Suprapubic skin (tissue), 4 donors: ENCODE measurements at regions not wholly inside any gene's neighbourhood (a gene's known extent, or its start where the extent isn't known, plus 50 kb on each side); places are given as distances from the start of the nearest gene placed in this dataset.
"Not testable (repeated sequence)": the region's sequence is repeated elsewhere in the genome, so short reads cannot be mapped to it uniquely, and the experiment has no call there.

Experiments used
- DNase-seq, 2 donors: peaks; one replicate each; pipeline ENCODE4 v3.0.0-alpha.2; 2019; ENCODE audit warnings: low spot score in 2 of 2
- H3K27ac ChIP-seq: fragments of 200-600 bp; sonication (generic); one replicate; pipeline ENCODE4 v1.5.1; 2019
- H3K27me3 ChIP-seq: fragments of 200-600 bp; sonication (generic); one replicate; pipeline ENCODE4 v1.5.1; 2019
- H3K36me3 ChIP-seq: fragments of 200-600 bp; sonication (generic); one replicate; pipeline ENCODE4 v1.5.1; 2019
- H3K4me1 ChIP-seq: fragments of 200-600 bp; sonication (generic); one replicate; pipeline ENCODE4 v1.5.1; 2019
- H3K4me3 ChIP-seq: fragments of 200-600 bp; sonication (generic); one replicate; pipeline ENCODE4 v1.5.1; 2019; ENCODE audit warnings: mild to moderate bottlenecking
- H3K9me3 ChIP-seq: fragments of 200-600 bp; sonication (generic); one replicate; pipeline ENCODE4 v1.5.1; 2019
- EP300 ChIP-seq: sonication (generic); formaldehyde crosslinking; IDR thresholded peaks from one replicate; pipeline ENCODE4 v1.6.1; 2017; ENCODE audit warnings: antibody characterized with exemption
- POLR2A ChIP-seq, 2 donors: fragments of 450-650 bp; IDR thresholded peaks; one replicate each; pipeline ENCODE4 v1.6.1; 2017; ENCODE audit warnings: antibody characterized with exemption in 2 of 2, mild to moderate bottlenecking in 2 of 2, moderate library complexity in 2 of 2
- POLR2AphosphoS5 ChIP-seq, 3 donors: sonication (generic); formaldehyde crosslinking; IDR thresholded peaks; one replicate each; pipeline ENCODE4 v1.6.1; 2017; ENCODE audit warnings: antibody characterized with exemption in 3 of 3
- WGBS: methylation state at CpG from one replicate; pipeline ENCODE4 v1.1.5; 2018; 5-methylcytosine and 5-hydroxymethylcytosine counted together
- TF ChIP-seq, protein P1 (sequence below), 2 donors: fragments of 200-600 bp in 1 of 2; fragments of 450-650 bp in 1 of 2; sonication (generic) in 1 of 2; IDR thresholded peaks; one replicate each; pipeline ENCODE4 v1.5.1; 2016 to 2019; ENCODE audit warnings: antibody characterized with exemption in 2 of 2, mild to moderate bottlenecking in 1 of 2, moderate library complexity in 1 of 2

DNA sequence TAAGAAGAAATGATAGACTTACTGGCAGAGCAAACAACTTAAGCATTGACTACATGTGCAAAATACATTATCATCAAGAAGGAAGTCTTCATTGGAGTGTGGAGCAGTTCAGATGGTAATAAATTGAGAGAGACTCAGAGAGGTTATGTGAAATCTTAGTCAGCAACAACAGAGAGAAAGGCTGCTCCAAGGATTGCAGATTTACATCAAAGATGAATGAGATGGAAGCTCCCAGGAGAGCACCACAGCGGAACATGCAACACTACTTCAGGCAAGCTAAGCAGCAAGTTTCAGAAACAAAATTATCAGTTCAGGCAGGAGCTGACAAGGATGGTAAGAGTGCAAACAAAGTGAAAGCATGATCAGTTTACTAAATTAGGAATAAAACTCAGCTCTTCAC, 882.3 kb downstream of the LRFN5 start:
- H3K9me3 ChIP-seq: no peaks in the 10 kb centered on the region
- H3K27ac ChIP-seq: no peak overlapping the region
- H3K27me3 ChIP-seq: no peaks in the 10 kb centered on the region
- H3K36me3 ChIP-seq: no peaks in the 10 kb centered on the region
- 75% methylated on average over 1 of the region's 1 CpG for WGBS
- H3K4me1 ChIP-seq: no peaks in the 10 kb centered on the region
- no peak for TF ChIP-seq POLR2A (IDR thresholded peaks at IDR 0.05)
- TF ChIP-seq, protein P1, sequence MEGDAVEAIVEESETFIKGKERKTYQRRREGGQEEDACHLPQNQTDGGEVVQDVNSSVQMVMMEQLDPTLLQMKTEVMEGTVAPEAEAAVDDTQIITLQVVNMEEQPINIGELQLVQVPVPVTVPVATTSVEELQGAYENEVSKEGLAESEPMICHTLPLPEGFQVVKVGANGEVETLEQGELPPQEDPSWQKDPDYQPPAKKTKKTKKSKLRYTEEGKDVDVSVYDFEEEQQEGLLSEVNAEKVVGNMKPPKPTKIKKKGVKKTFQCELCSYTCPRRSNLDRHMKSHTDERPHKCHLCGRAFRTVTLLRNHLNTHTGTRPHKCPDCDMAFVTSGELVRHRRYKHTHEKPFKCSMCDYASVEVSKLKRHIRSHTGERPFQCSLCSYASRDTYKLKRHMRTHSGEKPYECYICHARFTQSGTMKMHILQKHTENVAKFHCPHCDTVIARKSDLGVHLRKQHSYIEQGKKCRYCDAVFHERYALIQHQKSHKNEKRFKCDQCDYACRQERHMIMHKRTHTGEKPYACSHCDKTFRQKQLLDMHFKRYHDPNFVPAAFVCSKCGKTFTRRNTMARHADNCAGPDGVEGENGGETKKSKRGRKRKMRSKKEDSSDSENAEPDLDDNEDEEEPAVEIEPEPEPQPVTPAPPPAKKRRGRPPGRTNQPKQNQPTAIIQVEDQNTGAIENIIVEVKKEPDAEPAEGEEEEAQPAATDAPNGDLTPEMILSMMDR (IDR thresholded peaks at IDR 0.05): no peak
- no peak for DNase-seq
- no peak overlapping the region for H3K4me3 ChIP-seq

DNA sequence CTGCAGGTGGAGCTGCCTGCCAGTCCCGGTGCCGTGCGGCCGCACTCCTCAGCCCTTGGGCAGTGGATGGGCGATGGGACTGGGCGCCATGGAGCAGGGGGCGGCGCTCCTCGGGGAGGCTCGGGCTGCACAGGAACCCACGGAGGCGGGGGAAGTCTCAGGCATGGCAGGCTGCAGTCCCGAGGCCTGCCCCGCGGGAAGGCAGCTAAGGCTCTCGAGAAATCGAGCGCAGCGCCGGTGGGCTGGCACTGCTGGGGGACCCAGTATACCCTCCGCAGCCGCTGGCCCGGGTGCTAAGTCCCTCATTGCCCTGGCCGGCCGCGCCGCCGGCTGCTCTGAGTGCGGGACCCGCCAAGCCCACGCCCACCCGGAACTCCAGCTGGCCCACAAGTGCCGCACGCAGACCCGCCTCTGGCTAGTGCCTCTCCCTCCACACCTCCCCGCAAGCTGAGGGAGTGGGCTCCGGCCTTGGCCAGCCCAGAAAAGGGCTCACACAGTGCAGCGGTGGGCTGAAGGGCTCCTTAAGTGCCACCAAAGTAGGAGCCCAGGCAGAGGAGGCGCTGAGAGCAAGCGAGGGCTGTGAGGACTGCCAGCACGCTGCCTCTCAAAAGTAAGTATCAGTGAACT, 875.8 kb downstream of the LRFN5 start:
- H3K4me3 ChIP-seq, H3K27me3 ChIP-seq, H3K36me3 ChIP-seq, H3K9me3 ChIP-seq, DNase-seq, H3K4me1 ChIP-seq, H3K27ac ChIP-seq: not testable (repeated sequence)
- 98% methylated on average over 7 of the region's 41 CpGs for WGBS

- not testable (repeated sequence) for H3K27me3 ChIP-seq, H3K9me3 ChIP-seq, H3K27ac ChIP-seq, H3K36me3 ChIP-seq, DNase-seq, H3K4me1 ChIP-seq, H3K4me3 ChIP-seq
- WGBS: 93% methylated on average over 8 of the region's 8 CpGs
These were observed 875.0 kb downstream of the LRFN5 start for GRCh38 chr14:42481714-42482113.

DNA sequence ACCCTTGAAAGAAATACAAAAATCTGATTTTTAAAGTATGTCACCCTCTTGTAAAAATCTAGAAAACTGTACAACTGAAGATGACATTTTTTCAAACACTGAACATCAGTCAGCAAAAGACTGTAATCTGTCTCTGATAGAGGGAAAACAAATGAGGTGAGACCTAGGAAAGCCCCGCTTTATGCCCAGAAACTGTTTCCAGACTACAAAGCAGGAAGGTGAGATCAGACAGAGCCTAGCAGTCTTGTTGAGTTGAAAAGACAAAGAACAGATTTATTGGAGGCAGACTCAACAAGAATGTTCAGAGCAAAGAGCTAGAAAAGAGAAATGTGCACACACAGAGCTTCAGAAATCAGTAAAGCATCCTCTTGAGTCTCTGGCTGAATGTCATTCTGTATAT, 873.6 kb downstream of the LRFN5 start:
- no peaks in the 10 kb centered on the region for H3K9me3 ChIP-seq
- H3K4me3 ChIP-seq: no peak overlapping the region
- no peak overlapping the region for H3K27ac ChIP-seq
- H3K36me3 ChIP-seq: no peaks in the 10 kb centered on the region
- DNase-seq: no peak
- TF ChIP-seq POLR2A (IDR thresholded peaks at IDR 0.05): no peak
- no peak for TF ChIP-seq POLR2AphosphoS5 (IDR thresholded peaks at IDR 0.05)
- no peaks in the 10 kb centered on the region for H3K27me3 ChIP-seq
- H3K4me1 ChIP-seq: no peaks in the 10 kb centered on the region
- WGBS: 76% methylated on average over 1 of the region's 1 CpG

DNA sequence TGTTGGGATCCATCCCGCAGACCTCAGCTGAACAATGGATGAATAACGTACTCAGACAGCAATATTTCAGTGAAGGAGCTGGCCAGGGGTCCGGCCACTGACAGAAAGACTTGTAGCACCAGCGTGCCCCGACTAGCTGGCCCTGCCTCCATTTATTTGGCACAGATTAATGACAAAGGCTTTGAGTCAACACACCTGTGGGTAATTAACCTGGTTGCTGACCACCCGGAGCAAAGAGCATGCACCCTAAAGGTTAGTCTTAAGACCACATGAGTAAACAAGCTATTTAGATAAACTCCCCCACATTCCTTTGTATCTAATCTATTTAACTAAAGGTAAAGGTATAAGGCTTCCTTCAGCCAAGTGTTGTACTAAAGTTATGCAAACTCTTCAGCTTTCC, 868.6 kb downstream of the LRFN5 start:
- TF ChIP-seq EP300: no peak
- TF ChIP-seq POLR2A (IDR thresholded peaks at IDR 0.05): no peak
- TF ChIP-seq POLR2AphosphoS5 (IDR thresholded peaks at IDR 0.05): no peak
- TF ChIP-seq, protein P1 (IDR thresholded peaks at IDR 0.05): no peak

DNA sequence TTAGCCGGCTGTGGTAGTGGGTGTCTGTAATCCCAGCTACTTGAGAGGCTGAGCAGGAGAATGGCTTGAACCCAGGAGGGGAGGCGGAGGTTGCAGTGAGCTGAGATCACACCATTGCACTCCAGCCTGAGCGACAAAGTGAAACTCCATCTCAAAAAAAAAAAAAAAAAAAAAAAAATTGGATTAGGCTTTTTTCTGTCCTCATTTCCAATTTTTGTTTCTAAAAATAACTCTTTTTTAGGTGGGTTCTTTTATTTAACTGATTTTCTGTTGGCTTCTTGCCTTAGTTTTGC, 863.7 kb downstream of the LRFN5 start:
- Histone ChIP-seq H3K36me3 (no peaks in the 10 kb centered on the region), H3K4me1 (no peaks in the 10 kb centered on the region), H3K27me3 (no peaks in the 10 kb centered on the region), H3K4me3 (no peak overlapping the region), H3K27ac (no peak overlapping the region), H3K9me3 (no peaks in the 10 kb centered on the region)
- 68% methylated on average over 3 of the region's 3 CpGs for WGBS
- DNase-seq: no peak
- TF ChIP-seq, protein P1 (IDR thresholded peaks at IDR 0.05): no peak
- TF ChIP-seq POLR2A (IDR thresholded peaks at IDR 0.05) (no peak), EP300 (no peak), POLR2AphosphoS5 (IDR thresholded peaks at IDR 0.05) (no peak)

More for the DNA sequence above, 868.6 kb downstream of the LRFN5 start:
- Histone ChIP-seq H3K36me3 (no peaks in the 10 kb centered on the region), H3K4me1 (no peaks in the 10 kb centered on the region), H3K9me3 (no peaks in the 10 kb centered on the region), H3K4me3 (no peak overlapping the region), H3K27ac (no peak overlapping the region), H3K27me3 (no peaks in the 10 kb centered on the region)
- 49% methylated on average over 6 of the region's 6 CpGs for WGBS
- no peak for DNase-seq

- 72% methylated on average over 6 of the region's 6 CpGs for WGBS
- DNase-seq: no peak
- Histone ChIP-seq H3K36me3 (no peaks in the 10 kb centered on the region), H3K4me3 (no peak overlapping the region), H3K27ac (no peak overlapping the region), H3K4me1 (no peaks in the 10 kb centered on the region), H3K27me3 (no peaks in the 10 kb centered on the region), H3K9me3 (no peaks in the 10 kb centered on the region)
- no peak for TF ChIP-seq EP300
- TF ChIP-seq, protein P1 (IDR thresholded peaks at IDR 0.05): no peak
- no peak for TF ChIP-seq POLR2AphosphoS5 (IDR thresholded peaks at IDR 0.05)
- no peak for TF ChIP-seq POLR2A (IDR thresholded peaks at IDR 0.05)
These were observed 863.2 kb downstream of the LRFN5 start for GRCh38 chr14:42469637-42470426.
